Hepatocyte (in vitro differentiated cells): ENCODE measurements at regions not wholly inside any gene's neighbourhood (a gene's known extent, or its start where the extent isn't known, plus 50 kb on each side); places are given as distances from the start of the nearest gene placed in this dataset.

Experiments
- CTCF ChIP-seq: fragments of 200-600 bp; sonication (generic); IDR thresholded peaks from 2 replicates; pipeline ENCODE4 v1.5.1; 2016; ENCODE audit warnings: antibody characterized with exemption, mild to moderate bottlenecking; ENCODE audit not compliant: poor library complexity
- EZH2 ChIP-seq: fragments of 200-600 bp; sonication (generic); IDR thresholded peaks from 2 replicates; pipeline ENCODE4 v1.6.1; 2016; ENCODE audit warnings: antibody characterized with exemption, mild to moderate bottlenecking, borderline replicate concordance
- EZH2phosphoT487 ChIP-seq: fragments of 200-600 bp; sonication (generic); IDR thresholded peaks from one replicate; pipeline ENCODE4 v1.6.1; 2018; ENCODE audit warnings: antibody characterized with exemption, mild to moderate bottlenecking, low read depth, moderate library complexity; ENCODE audit not compliant: unreplicated experiment, severe bottlenecking

- no peak for TF ChIP-seq CTCF
- no peak for TF ChIP-seq EZH2
- TF ChIP-seq EZH2phosphoT487: no peak
Observed at GRCh38 chr4:126628933-126629332, 1003.8 kb upstream of the INTU start.
